HG02763 (cell line): ENCODE measurements at regions not wholly inside any gene's neighbourhood (a gene's known extent, or its start where the extent isn't known, plus 50 kb on each side); places are given as distances from the start of the nearest gene placed in this dataset.

Experiments used
- ATAC-seq: cut with Tn5 transposase; IDR thresholded peaks from one replicate; pipeline ENCODE4 v1.9.1; 2021; ENCODE audit warnings: mild to moderate bottlenecking, moderate library complexity; ENCODE audit not compliant: unreplicated experiment

- no peak for ATAC-seq
Observed at GRCh38 chr14:66099931-66100330, 386.2 kb upstream of the CCDC196 start.

GRCh38 chr14:66101662-66102061, 384.5 kb upstream of the CCDC196 start:
- ATAC-seq, result no peak

GRCh38 chr14:66104486-66104885, 381.7 kb upstream of the CCDC196 start:
- no peak for ATAC-seq

- ATAC-seq, result no peak
Observed at GRCh38 chr14:66105815-66106214, 380.4 kb upstream of the CCDC196 start.

- ATAC-seq, result no peak
Observed at GRCh38 chr14:66109426-66109825, 376.7 kb upstream of the CCDC196 start.

- ATAC-seq, result no peak
Observed at GRCh38 chr14:66111891-66112290, 374.3 kb upstream of the CCDC196 start.

- no peak for ATAC-seq
Observed at GRCh38 chr14:66114071-66114470, 372.1 kb upstream of the CCDC196 start.

GRCh38 chr14:66115740-66116502, 370.2 kb upstream of the CCDC196 start:
- no peak for ATAC-seq

GRCh38 chr14:66116732-66117131, 369.4 kb upstream of the CCDC196 start:
- ATAC-seq, result no peak

- no peak for ATAC-seq
Observed at GRCh38 chr14:66117600-66117999, 368.6 kb upstream of the CCDC196 start.

GRCh38 chr14:66119606-66120231, 366.5 kb upstream of the CCDC196 start:
- no peak for ATAC-seq

- no peak for ATAC-seq
Observed at GRCh38 chr14:66120402-66120801, 365.8 kb upstream of the CCDC196 start.

GRCh38 chr14:66121859-66122258, 364.3 kb upstream of the CCDC196 start:
- no peak for ATAC-seq

- ATAC-seq, result no peak
Observed at GRCh38 chr14:66129224-66129623, 356.9 kb upstream of the CCDC196 start.

- ATAC-seq, result no peak
Observed at GRCh38 chr14:66131111-66131510, 355.1 kb upstream of the CCDC196 start.

- no peak for ATAC-seq
Observed at GRCh38 chr14:66133666-66134065, 352.5 kb upstream of the CCDC196 start.

GRCh38 chr14:66135831-66136230, 350.3 kb upstream of the CCDC196 start:
- ATAC-seq, result no peak

GRCh38 chr14:66137081-66137480, 349.1 kb upstream of the CCDC196 start:
- no peak for ATAC-seq

GRCh38 chr14:66139432-66139831, 346.7 kb upstream of the CCDC196 start:
- ATAC-seq, result no peak

GRCh38 chr14:66140213-66140918, 345.8 kb upstream of the CCDC196 start:
- peak; percentile 77 for ATAC-seq

- ATAC-seq, result no peak
Observed at GRCh38 chr14:66140963-66141362, 345.2 kb upstream of the CCDC196 start.

- ATAC-seq, result no peak
Observed at GRCh38 chr14:66141733-66142132, 344.4 kb upstream of the CCDC196 start.
